ENCODE measurements at regions not wholly inside any gene's neighbourhood (a gene's known extent, or its start where the extent isn't known, plus 50 kb on each side); places are given as distances from the start of the nearest gene placed in this dataset.

- TF ChIP-seq POLR2AphosphoS5 (IDR thresholded peaks at IDR 0.05; ENCODE audit: low read depth, low read length) (no peak), NFIC (IDR thresholded peaks at IDR 0.05; ENCODE audit: borderline replicate concordance) (no peak), PBX3 (IDR thresholded peaks at IDR 0.05) (no peak), MAX (IDR thresholded peaks at IDR 0.05; ENCODE audit: low read depth) (no peak), EZH2phosphoT487 (IDR thresholded peaks at IDR 0.05; ENCODE audit: borderline replicate concordance, low read depth) (no peak), CTCF (IDR thresholded peaks at IDR 0.05) (no peak), JUND (IDR thresholded peaks at IDR 0.05) (no peak), ZBTB33 (IDR thresholded peaks at IDR 0.05; ENCODE audit: borderline replicate concordance, low read depth) (no peak)
Observed at GRCh38 chr11:70694371-70694770, 296.0 kb downstream of the CTTN start.

Measured in SK-N-SH (cell line).